GM21737 (cell line): ENCODE measurements at regions not wholly inside any gene's neighbourhood (a gene's known extent, or its start where the extent isn't known, plus 50 kb on each side); places are given as distances from the start of the nearest gene placed in this dataset.
"Not testable (repeated sequence)": the region's sequence is repeated elsewhere in the genome, so short reads cannot be mapped to it uniquely, and the experiment has no call there.

Experiments
- ATAC-seq: cut with Tn5 transposase; IDR thresholded peaks from one replicate; pipeline ENCODE4 v1.9.1; 2021; ENCODE audit warnings: mild to moderate bottlenecking, moderate library complexity; ENCODE audit not compliant: unreplicated experiment

GRCh38 chr4:126386512-126386911 lies 1071.8 kb downstream of the FAT4 start:
- no peak for ATAC-seq

DNA sequence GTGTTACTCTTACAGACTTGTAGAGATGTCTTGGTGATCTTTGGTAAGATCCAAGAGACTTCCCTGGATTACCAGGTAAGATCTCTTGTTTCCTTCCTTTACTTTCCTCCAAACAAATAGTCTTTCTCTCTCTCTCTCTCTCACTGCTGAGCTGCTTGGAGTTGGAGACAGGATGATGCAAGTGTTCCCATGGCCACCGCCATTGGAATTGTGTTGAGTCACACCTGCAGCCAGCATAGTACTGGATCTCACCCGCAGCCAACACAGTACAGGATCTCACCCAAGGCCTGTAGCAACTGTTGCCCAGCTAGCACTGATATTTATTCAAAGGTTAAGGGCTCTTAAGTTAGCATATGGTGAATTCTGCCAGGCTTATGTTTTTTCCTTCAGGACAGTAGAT lies 1080.9 kb downstream of the FAT4 start:
- no peak for ATAC-seq

DNA sequence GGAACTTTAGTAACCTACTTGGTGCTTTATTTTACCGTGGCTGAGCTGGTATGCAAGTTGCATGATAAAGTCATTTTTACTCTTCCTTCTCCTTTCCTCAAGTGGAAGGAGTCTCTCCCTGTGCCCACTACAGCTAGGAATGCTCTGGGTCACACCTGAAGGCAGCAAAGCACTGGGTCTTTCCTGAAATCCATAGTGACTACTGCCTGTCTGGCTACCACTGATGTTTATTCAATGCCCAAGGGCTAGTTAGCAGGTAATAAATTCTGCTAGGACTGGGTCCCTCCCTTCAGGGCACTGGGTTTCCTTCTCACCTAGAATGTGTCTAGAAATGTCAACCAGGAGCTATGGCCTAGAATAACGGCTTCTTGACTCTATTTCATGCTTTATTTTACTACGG lies 1081.4 kb downstream of the FAT4 start:
- no peak for ATAC-seq

DNA sequence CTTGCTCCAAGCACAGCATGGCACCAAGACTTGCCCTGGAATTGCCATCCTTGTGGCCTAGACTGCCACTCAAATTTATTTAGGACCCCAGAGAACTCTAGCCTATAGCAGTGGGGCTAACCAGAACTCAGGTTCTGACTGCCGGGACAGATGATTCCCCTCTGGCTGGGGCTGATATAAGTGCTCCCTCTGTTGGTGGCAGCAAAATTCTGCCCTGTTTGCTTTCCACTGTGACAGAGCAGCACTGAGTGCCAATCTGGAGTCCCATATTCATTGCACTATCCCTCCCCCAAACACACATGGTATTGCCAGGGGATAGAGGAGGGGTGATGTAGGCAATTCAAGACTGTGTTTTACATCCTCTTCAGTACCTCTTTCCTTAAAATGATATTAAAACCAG lies 1081.9 kb downstream of the FAT4 start:
- no peak for ATAC-seq

- ATAC-seq, result no peak
These were observed 1089.8 kb downstream of the FAT4 start for GRCh38 chr4:126404549-126404948.

DNA sequence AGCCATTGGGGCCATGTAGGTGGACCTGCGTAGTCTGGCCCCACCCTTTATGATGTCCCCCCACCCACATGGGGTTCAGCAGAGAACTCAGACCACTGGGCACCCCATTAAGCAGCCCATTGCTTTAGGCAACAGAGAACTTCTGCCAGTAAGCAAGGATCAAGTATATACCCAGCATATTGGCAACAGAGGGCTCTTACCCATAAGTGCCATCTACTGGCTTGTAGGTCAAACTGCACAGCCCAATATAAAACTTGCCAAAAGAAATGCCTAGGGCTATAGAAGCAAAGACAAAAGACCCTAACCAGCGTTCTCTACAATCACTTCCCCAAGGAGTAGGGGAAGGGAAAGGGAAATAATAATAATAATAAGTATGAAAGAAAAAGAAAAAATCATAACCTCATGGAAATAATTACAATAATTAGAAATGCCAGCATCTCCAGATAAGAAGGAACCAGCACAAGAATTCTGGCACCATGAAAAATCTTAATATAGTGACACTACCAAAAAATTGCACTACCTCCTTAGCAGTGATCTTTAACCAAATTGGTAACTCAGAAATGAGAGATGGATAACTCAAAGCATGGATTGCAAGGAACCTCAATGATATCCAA lies 1090.7 kb downstream of the FAT4 start:
- ATAC-seq, result no peak

DNA sequence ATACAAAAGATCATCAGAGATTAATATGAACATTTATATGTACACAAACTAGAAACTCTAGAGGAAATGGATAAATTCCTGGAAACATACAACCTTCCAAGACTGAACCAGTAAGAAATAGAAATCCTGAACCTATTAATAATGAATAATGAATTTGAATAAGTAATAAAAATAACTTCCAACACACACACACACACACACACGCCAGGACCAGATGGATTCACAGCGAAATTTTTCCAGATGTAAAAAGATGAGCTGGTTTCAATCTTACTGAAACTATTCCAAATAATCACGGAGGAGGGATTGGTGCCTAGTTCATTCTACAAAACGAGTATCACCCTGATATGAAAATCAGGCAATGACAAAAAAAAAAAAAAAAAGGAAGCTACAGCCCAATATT lies 1095.0 kb downstream of the FAT4 start:
- ATAC-seq, result no peak

DNA sequence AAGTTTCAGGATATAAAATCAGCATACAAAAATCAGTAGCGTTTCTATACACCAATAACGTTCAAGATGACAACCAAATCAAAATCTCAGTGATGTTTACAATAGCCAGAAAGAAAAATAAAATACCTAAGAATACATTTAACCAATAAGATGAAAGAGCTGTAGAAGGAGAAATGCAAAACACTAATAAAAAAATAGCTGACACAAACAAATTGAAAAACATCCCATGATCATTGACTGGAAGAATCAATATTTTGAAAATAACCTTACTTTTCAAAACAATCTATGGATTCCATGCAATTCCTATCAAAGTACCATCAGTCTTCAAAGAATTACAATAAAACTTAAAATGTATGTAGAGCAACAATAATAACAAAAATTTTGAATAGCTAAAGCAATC lies 1096.3 kb downstream of the FAT4 start:
- ATAC-seq, result no peak

DNA sequence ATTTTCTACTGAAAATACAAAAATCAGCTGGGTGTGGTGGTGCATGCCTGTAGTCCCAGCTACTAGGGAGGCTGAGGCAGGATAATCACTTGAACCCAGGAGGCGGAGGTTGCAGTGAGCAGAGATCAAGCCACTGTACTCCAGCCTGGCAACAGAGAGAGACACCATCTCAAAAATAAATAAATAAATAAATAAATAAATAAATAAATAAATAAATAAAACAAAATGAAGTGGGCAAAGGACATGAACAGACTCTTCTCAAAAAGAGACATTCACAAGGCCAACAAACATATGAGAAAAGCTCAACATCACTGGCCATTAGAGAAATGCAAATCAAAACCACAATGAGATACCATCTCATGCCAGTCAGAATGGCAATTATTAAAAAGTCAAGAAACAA lies 1097.6 kb downstream of the FAT4 start:
- ATAC-seq, result not testable (repeated sequence)

DNA sequence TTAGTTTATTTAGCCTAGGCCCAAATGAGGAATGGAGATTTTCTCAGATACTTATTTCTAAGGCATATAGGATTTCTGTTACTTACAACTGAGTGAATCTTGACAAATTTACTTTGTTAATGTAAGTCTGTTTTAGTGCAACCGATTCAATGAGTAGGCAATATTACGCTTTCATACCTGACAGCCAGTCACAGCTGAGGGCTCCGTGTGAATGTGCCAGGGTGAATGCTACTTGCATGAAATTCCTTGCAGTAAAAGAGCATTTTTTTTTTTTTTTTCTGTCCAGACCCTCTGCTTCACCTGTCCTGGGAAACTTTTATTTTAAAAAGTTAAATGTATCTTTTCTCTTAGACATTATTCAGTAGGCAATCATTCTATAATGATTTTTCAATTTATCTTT lies 1100.0 kb downstream of the FAT4 start:
- ATAC-seq, result no peak

DNA sequence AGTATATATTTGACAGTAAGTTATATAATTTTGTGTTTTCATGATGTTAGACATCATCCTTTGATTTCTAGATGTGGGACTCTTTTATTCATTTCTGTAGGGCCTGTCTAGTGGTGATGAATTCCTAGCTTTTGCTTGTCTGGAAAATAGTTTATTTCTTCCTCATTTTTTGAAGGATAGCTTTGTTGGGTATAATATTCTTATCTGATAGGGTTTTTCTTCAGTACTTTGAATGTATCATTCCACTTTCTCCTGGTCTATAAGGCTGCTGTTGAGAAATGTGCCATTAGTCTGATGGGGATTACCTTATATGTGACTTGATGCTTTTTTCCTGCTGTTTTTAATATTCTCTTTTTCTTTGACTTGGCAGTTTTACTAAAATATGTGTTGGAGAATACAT lies 1104.5 kb downstream of the FAT4 start:
- no peak for ATAC-seq

DNA sequence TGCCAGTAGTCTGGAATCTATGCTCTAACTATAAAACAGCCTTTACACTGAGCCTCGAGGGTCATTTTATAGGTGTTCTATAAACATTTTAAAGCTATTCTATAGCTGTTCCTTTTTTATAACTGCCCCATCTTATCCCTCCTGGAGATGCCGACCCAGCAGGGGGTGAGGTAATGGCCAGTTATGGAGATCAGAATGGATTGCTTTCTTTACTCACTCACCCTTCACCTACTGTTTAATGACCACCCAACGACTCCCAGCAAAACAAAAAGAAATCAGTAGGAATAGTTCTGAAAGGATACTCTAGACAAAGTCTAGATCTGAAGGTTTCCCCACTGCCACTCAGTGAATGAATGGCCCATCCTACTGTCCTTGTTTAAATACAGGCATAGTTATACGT lies 1113.1 kb downstream of the FAT4 start:
- ATAC-seq, result no peak

GRCh38 chr4:126431049-126431448 lies 1116.3 kb downstream of the FAT4 start:
- no peak for ATAC-seq

DNA sequence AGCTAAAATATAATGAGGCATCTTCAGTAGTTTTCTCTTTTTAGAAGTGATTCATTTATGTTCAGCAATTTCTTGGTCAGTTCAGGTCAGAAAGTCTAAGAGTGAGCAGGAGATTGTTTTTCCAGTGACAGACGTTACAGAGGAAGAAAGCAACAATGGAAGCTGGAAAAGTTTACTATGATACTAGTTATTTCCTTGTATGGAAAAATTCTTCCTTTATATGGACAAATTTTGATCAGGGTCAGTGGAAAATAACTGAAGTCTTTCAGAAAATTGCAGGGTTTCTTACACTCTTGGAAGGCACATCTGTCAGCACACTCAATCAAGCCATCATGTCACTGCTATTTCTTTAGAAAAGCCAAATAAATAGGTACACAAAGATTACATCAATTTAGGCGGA lies 1120.7 kb downstream of the FAT4 start:
- no peak for ATAC-seq

DNA sequence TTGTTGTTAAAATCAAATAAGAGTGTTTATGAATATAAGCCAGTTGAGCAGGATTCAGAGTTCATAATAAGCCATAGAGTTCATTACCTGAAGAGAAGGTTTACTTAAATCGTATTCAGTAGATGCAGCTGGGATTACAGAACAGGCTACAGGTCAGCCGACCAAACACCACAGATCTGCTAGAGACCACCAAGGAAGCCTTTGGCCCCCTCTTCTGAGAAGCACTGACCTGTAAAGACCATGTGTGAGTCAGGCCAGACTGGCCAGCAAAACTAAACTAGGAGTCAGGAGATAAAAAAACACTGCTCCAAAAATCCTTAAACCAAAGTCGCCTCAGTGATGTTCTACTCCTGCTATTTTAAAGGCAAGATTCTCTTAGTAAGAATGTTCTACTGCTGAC lies 1125.5 kb downstream of the FAT4 start:
- no peak for ATAC-seq

GRCh38 chr4:126441173-126442035 lies 1126.6 kb downstream of the FAT4 start:
- no peak for ATAC-seq

GRCh38 chr4:126445596-126445995 lies 1130.8 kb downstream of the FAT4 start:
- no peak for ATAC-seq

GRCh38 chr4:126446917-126447316 lies 1132.2 kb downstream of the FAT4 start:
- no peak for ATAC-seq

DNA sequence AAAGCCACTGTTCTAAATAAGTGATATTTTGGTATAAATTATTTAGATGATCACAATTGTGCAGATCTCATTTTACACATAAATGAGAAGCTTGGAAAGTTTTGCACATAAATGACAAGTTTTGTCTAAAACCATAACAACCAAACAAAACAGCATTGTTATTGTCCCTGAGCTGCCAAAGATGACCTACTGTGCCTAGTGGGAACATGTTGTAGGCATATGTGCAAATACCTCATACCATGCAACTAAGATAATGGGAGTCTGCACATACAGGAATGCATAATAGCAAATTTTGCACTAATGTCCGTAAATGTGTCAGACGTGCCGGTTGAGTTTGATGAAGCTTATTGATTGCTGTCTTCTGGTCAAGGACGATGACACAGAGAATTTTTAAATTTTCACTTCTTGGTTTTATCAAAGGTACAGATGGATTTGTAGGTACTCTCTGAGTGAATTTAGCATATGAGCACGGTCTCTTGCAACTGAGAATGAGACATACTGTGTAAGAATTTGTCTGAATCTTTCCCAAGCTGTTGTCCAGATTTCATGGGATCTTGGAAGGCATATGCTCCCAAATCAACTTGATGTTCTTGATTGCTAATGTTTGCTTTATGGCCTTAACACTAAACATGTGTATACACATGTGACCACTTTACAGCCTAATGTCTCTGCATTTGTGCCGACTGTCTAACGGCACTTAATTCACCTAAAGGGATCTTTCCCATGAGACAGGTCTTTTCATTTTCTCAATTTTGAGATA lies 1133.5 kb downstream of the FAT4 start:
- no peak for ATAC-seq

GRCh38 chr4:126451237-126451873 lies 1136.6 kb downstream of the FAT4 start:
- no peak for ATAC-seq

- ATAC-seq, result no peak
These were observed 1141.1 kb downstream of the FAT4 start for GRCh38 chr4:126455865-126456264.
